GM23338 (cell line): ENCODE measurements at regions not wholly inside any gene's neighbourhood (a gene's known extent, or its start where the extent isn't known, plus 50 kb on each side); places are given as distances from the start of the nearest gene placed in this dataset.

Source experiments
- ATAC-seq: fragments of 200-7000 bp; cut with Tn5 transposase; 3 replicates; pipeline ENCODE4 v1.9.1; 2020
- DNase-seq: peaks from one replicate; pipeline ENCODE4 v3.0.0-alpha.2; 2015; ENCODE audit warnings: low spot score
- H2AFZ ChIP-seq: fragments of 200-600 bp; sonication (generic); 2 replicates; pipeline ENCODE4 v1.8.0; 2016; ENCODE audit warnings: antibody characterized with exemption, mild to moderate bottlenecking, moderate library complexity
- H3F3A ChIP-seq: fragments of 200-600 bp; sonication (generic); replicated peaks from 2 replicates; pipeline ENCODE4 v1.8.0; 2017; ENCODE audit warnings: antibody characterized with exemption, mixed run types, low read depth
- H3K27ac ChIP-seq: fragments of 200-600 bp; sonication (generic); 2 replicates; pipeline ENCODE4 v1.6.1; 2016; ENCODE audit warnings: low read depth
- H3K27me3 ChIP-seq: fragments of 200-600 bp; sonication (generic); 2 replicates; pipeline ENCODE4 v1.8.0; 2016; ENCODE audit warnings: mild to moderate bottlenecking, mixed run types, moderate library complexity; ENCODE audit not compliant: insufficient read depth
- H3K36me3 ChIP-seq: fragments of 200-600 bp; sonication (generic); 2 replicates; pipeline ENCODE4 v1.8.0; 2016; ENCODE audit warnings: mild to moderate bottlenecking; ENCODE audit not compliant: insufficient read depth
- H3K4me1 ChIP-seq: fragments of 200-600 bp; sonication (generic); 2 replicates; pipeline ENCODE4 v1.8.0; 2016; ENCODE audit warnings: mild to moderate bottlenecking, moderate library complexity; ENCODE audit not compliant: insufficient read depth
- H3K4me2 ChIP-seq: fragments of 200-600 bp; sonication (generic); 2 replicates; pipeline ENCODE4 v1.7.1; 2017; ENCODE audit warnings: mixed run types
- H3K4me3 ChIP-seq: fragments of 200-600 bp; sonication (generic); 2 replicates; pipeline ENCODE4 v1.6.1; 2016; ENCODE audit warnings: mixed run types
- H3K79me2 ChIP-seq: fragments of 200-600 bp; sonication (generic); replicated peaks from 2 replicates; pipeline ENCODE4 v1.8.0; 2017; ENCODE audit warnings: mild to moderate bottlenecking; ENCODE audit not compliant: insufficient read depth
- H3K9me2 ChIP-seq: fragments of 200-600 bp; sonication (generic); 2 replicates; pipeline ENCODE4 v1.8.0; 2017; ENCODE audit not compliant: insufficient read depth
- H4K20me1 ChIP-seq: fragments of 200-600 bp; sonication (generic); replicated peaks from 2 replicates; pipeline ENCODE4 v1.8.0; 2017; ENCODE audit warnings: mild to moderate bottlenecking; ENCODE audit not compliant: insufficient read depth
- H3K27ac Mint-ChIP-seq: 2 replicates; pipeline ENCODE4 v1.8.0; 2020; ENCODE audit warnings: inconsistent platforms, mild to moderate bottlenecking, moderate library complexity, mixed read lengths
- H3K27me3 Mint-ChIP-seq: 3 replicates; pipeline ENCODE4 v1.8.0; 2022; ENCODE audit warnings: low read depth, mild to moderate bottlenecking, moderate library complexity, mixed read lengths, inconsistent platforms; ENCODE audit not compliant: insufficient read depth, poor library complexity
- H3K36me3 Mint-ChIP-seq: 3 replicates; pipeline ENCODE4 v1.8.0; 2021; ENCODE audit warnings: low read depth, mild to moderate bottlenecking, inconsistent platforms, moderate library complexity, mixed read lengths
- H3K4me1 Mint-ChIP-seq: 3 replicates; pipeline ENCODE4 v1.8.0; 2020; ENCODE audit warnings: mild to moderate bottlenecking, inconsistent platforms, mixed read lengths
- H3K4me3 Mint-ChIP-seq: 3 replicates; pipeline ENCODE4 v1.8.0; 2021; ENCODE audit warnings: moderate library complexity, mild to moderate bottlenecking, inconsistent platforms, mixed read lengths
- H3K9me3 Mint-ChIP-seq: 3 replicates; pipeline ENCODE4 v1.8.0; 2020; ENCODE audit warnings: moderate library complexity, mild to moderate bottlenecking, inconsistent platforms, mixed read lengths
- CREB1 ChIP-seq: fragments of 250-450 bp; sonication (Bioruptor Pico); IDR thresholded peaks from 2 replicates; pipeline ENCODE4 v1.5.0; 2020; ENCODE audit warnings: low read depth, mild to moderate bottlenecking, moderate library complexity
- EZH2 ChIP-seq: fragments of 200-600 bp; sonication (generic); IDR thresholded peaks from one replicate; pipeline ENCODE4 v1.8.0; 2017; ENCODE audit warnings: antibody characterized with exemption, mild to moderate bottlenecking, low read depth; ENCODE audit not compliant: unreplicated experiment
- JUNB ChIP-seq: IDR thresholded peaks from one replicate; pipeline ENCODE4 v1.6.1; 2016; ENCODE audit warnings: antibody characterized with exemption; ENCODE audit not compliant: unreplicated experiment
- NANOG ChIP-seq: IDR thresholded peaks from 2 replicates; pipeline ENCODE4 v1.6.1; 2016; ENCODE audit warnings: antibody characterized with exemption, borderline replicate concordance
- POLR2AphosphoS5 ChIP-seq: IDR thresholded peaks from 2 replicates; pipeline ENCODE4 v1.6.1; 2016; ENCODE audit warnings: antibody characterized with exemption, low read depth
- STAT1 ChIP-seq: IDR thresholded peaks from one replicate; pipeline ENCODE4 v1.6.1; 2016; ENCODE audit warnings: antibody characterized with exemption; ENCODE audit not compliant: unreplicated experiment
- ZNF114 ChIP-seq: fragments of 250-450 bp; sonication (Bioruptor Pico); IDR thresholded peaks from 2 replicates; pipeline ENCODE4 v1.5.0; 2020; ENCODE audit warnings: mild to moderate bottlenecking, moderate library complexity
- ZNF331 ChIP-seq: fragments of 250-450 bp; sonication (Bioruptor Pico); IDR thresholded peaks from 2 replicates; pipeline ENCODE4 v1.5.0; 2020; ENCODE audit warnings: low read depth, mild to moderate bottlenecking, moderate library complexity
- TF ChIP-seq, protein P1 (sequence below): fragments of 250-450 bp; sonication (Bioruptor Pico); IDR thresholded peaks from 2 replicates; pipeline ENCODE4 v1.5.0; 2020; ENCODE audit warnings: mild to moderate bottlenecking, moderate library complexity
- TF ChIP-seq, protein P2 (sequence below), 2 experiments: fragments of 200-600 bp in 1 of 2; sonication (generic) in 1 of 2; conservative IDR thresholded peaks; 2 replicates each; pipeline versions ENCODE4 v1.5.1 to v1.6.1; 2016 to 2017; ENCODE audit warnings: antibody characterized with exemption in 2 of 2, low read depth in 2 of 2, mild to moderate bottlenecking in 2 of 2, moderate library complexity in 1 of 2
- TF ChIP-seq, protein P3 (sequence below): IDR thresholded peaks from one replicate; pipeline ENCODE4 v1.6.1; 2018; ENCODE audit warnings: antibody characterized with exemption; ENCODE audit not compliant: unreplicated experiment
- TF ChIP-seq, protein P4 (sequence below): IDR thresholded peaks from 2 replicates; pipeline ENCODE4 v1.6.1; 2016; ENCODE audit warnings: antibody characterized with exemption

DNA sequence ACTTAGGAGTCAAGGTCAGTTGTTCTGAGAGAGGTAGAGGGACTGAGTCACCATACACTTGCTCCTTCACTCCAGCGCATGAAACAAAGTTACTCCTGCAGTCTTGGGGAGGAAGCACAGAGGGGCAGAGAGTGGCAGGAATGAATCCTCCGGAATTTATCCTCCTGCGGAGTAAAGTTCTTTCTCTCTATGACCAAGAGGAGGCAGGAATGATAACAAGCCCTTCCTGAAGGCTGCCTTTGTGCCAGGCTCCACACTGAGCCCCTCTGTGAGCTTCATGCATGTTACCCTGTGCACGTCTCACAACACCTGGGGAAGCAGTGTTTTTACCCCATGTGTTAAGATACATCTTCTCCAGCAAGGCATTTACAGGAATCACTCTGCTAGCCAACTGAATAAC lies 458.4 kb downstream of the KLF12 start:
- H3K4me3 Mint-ChIP-seq, result no peak overlapping the region
- Histone ChIP-seq H4K20me1 (no peaks in the 10 kb centered on the region), H3F3A (no peaks in the 10 kb centered on the region), H3K27me3 (no peaks in the 10 kb centered on the region), H3K79me2 (no peaks in the 10 kb centered on the region), H3K36me3 (no peaks in the 10 kb centered on the region), H2AFZ (peak overlapping the region; percentile 6; the same call in 1 of the 2 replicates), H3K27ac (no peak overlapping the region), H3K4me1 (peaks cover 14% of the 10 kb centered on the region), H3K4me2 (no peak overlapping the region), H3K9me2 (0 out of 2 replicates have a peak, but pooled peaks cover 10% of the 10 kb centered on the region), H3K4me3 (no peak overlapping the region)
- TF ChIP-seq, protein P1, sequence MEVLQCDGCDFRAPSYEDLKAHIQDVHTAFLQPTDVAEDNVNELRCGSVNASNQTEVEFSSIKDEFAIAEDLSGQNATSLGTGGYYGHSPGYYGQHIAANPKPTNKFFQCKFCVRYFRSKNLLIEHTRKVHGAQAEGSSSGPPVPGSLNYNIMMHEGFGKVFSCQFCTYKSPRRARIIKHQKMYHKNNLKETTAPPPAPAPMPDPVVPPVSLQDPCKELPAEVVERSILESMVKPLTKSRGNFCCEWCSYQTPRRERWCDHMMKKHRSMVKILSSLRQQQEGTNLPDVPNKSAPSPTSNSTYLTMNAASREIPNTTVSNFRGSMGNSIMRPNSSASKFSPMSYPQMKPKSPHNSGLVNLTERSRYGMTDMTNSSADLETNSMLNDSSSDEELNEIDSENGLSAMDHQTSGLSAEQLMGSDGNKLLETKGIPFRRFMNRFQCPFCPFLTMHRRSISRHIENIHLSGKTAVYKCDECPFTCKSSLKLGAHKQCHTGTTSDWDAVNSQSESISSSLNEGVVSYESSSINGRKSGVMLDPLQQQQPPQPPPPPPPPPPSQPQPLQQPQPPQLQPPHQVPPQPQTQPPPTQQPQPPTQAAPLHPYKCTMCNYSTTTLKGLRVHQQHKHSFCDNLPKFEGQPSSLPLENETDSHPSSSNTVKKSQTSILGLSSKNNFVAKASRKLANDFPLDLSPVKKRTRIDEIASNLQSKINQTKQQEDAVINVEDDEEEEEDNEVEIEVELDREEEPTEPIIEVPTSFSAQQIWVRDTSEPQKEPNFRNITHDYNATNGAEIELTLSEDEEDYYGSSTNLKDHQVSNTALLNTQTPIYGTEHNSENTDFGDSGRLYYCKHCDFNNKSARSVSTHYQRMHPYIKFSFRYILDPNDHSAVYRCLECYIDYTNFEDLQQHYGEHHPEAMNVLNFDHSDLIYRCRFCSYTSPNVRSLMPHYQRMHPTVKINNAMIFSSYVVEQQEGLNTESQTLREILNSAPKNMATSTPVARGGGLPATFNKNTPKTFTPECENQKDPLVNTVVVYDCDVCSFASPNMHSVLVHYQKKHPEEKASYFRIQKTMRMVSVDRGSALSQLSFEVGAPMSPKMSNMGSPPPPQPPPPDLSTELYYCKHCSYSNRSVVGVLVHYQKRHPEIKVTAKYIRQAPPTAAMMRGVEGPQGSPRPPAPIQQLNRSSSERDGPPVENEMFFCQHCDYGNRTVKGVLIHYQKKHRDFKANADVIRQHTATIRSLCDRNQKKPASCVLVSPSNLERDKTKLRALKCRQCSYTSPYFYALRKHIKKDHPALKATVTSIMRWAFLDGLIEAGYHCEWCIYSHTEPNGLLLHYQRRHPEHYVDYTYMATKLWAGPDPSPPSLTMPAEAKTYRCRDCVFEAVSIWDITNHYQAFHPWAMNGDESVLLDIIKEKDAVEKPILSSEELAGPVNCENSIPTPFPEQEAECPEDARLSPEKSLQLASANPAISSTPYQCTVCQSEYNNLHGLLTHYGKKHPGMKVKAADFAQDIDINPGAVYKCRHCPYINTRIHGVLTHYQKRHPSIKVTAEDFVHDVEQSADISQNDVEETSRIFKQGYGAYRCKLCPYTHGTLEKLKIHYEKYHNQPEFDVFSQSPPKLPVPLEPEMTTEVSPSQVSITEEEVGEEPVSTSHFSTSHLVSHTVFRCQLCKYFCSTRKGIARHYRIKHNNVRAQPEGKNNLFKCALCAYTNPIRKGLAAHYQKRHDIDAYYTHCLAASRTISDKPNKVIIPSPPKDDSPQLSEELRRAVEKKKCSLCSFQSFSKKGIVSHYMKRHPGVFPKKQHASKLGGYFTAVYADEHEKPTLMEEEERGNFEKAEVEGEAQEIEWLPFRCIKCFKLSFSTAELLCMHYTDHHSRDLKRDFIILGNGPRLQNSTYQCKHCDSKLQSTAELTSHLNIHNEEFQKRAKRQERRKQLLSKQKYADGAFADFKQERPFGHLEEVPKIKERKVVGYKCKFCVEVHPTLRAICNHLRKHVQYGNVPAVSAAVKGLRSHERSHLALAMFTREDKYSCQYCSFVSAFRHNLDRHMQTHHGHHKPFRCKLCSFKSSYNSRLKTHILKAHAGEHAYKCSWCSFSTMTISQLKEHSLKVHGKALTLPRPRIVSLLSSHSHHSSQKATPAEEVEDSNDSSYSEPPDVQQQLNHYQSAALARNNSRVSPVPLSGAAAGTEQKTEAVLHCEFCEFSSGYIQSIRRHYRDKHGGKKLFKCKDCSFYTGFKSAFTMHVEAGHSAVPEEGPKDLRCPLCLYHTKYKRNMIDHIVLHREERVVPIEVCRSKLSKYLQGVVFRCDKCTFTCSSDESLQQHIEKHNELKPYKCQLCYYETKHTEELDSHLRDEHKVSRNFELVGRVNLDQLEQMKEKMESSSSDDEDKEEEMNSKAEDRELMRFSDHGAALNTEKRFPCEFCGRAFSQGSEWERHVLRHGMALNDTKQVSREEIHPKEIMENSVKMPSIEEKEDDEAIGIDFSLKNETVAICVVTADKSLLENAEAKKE (CRISPR knock-in tag), result no peak
- TF ChIP-seq NANOG (no peak), ZNF331 (no peak), STAT1 (no peak), EZH2 (no peak), ZNF114 (CRISPR knock-in tag) (no peak), JUNB (no peak), CREB1 (CRISPR knock-in tag) (no peak), POLR2AphosphoS5 (no peak)
- TF ChIP-seq, protein P2, sequence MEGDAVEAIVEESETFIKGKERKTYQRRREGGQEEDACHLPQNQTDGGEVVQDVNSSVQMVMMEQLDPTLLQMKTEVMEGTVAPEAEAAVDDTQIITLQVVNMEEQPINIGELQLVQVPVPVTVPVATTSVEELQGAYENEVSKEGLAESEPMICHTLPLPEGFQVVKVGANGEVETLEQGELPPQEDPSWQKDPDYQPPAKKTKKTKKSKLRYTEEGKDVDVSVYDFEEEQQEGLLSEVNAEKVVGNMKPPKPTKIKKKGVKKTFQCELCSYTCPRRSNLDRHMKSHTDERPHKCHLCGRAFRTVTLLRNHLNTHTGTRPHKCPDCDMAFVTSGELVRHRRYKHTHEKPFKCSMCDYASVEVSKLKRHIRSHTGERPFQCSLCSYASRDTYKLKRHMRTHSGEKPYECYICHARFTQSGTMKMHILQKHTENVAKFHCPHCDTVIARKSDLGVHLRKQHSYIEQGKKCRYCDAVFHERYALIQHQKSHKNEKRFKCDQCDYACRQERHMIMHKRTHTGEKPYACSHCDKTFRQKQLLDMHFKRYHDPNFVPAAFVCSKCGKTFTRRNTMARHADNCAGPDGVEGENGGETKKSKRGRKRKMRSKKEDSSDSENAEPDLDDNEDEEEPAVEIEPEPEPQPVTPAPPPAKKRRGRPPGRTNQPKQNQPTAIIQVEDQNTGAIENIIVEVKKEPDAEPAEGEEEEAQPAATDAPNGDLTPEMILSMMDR (conservative IDR thresholded peaks at IDR 0.05; ENCODE audit: low read depth in 2 of 2), result no peak
- TF ChIP-seq, protein P3, sequence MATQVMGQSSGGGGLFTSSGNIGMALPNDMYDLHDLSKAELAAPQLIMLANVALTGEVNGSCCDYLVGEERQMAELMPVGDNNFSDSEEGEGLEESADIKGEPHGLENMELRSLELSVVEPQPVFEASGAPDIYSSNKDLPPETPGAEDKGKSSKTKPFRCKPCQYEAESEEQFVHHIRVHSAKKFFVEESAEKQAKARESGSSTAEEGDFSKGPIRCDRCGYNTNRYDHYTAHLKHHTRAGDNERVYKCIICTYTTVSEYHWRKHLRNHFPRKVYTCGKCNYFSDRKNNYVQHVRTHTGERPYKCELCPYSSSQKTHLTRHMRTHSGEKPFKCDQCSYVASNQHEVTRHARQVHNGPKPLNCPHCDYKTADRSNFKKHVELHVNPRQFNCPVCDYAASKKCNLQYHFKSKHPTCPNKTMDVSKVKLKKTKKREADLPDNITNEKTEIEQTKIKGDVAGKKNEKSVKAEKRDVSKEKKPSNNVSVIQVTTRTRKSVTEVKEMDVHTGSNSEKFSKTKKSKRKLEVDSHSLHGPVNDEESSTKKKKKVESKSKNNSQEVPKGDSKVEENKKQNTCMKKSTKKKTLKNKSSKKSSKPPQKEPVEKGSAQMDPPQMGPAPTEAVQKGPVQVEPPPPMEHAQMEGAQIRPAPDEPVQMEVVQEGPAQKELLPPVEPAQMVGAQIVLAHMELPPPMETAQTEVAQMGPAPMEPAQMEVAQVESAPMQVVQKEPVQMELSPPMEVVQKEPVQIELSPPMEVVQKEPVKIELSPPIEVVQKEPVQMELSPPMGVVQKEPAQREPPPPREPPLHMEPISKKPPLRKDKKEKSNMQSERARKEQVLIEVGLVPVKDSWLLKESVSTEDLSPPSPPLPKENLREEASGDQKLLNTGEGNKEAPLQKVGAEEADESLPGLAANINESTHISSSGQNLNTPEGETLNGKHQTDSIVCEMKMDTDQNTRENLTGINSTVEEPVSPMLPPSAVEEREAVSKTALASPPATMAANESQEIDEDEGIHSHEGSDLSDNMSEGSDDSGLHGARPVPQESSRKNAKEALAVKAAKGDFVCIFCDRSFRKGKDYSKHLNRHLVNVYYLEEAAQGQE, result no peak
- TF ChIP-seq, protein P4, sequence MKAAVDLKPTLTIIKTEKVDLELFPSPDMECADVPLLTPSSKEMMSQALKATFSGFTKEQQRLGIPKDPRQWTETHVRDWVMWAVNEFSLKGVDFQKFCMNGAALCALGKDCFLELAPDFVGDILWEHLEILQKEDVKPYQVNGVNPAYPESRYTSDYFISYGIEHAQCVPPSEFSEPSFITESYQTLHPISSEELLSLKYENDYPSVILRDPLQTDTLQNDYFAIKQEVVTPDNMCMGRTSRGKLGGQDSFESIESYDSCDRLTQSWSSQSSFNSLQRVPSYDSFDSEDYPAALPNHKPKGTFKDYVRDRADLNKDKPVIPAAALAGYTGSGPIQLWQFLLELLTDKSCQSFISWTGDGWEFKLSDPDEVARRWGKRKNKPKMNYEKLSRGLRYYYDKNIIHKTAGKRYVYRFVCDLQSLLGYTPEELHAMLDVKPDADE, result no peak
- ATAC-seq (peak; percentile 44; the same call in 2 of the 3 replicates), DNase-seq (peak; percentile 29)
- no peaks in the 10 kb centered on the region for H3K9me3 Mint-ChIP-seq
- H3K27me3 Mint-ChIP-seq, result no peaks in the 10 kb centered on the region
- no peaks in the 10 kb centered on the region for H3K36me3 Mint-ChIP-seq
- H3K27ac Mint-ChIP-seq, result no peak overlapping the region
- peaks cover 20% of the 10 kb centered on the region for H3K4me1 Mint-ChIP-seq
